GM23338 (cell line): ENCODE measurements at regions not wholly inside any gene's neighbourhood (a gene's known extent, or its start where the extent isn't known, plus 50 kb on each side); places are given as distances from the start of the nearest gene placed in this dataset.

ENCODE experiments used
- ATAC-seq: fragments of 200-7000 bp; cut with Tn5 transposase; 3 replicates; pipeline ENCODE4 v1.9.1; 2020
- DNase-seq: peaks from one replicate; pipeline ENCODE4 v3.0.0-alpha.2; 2015; ENCODE audit warnings: low spot score
- H2AFZ ChIP-seq: fragments of 200-600 bp; sonication (generic); 2 replicates; pipeline ENCODE4 v1.8.0; 2016; ENCODE audit warnings: antibody characterized with exemption, mild to moderate bottlenecking, moderate library complexity
- H3F3A ChIP-seq: fragments of 200-600 bp; sonication (generic); replicated peaks from 2 replicates; pipeline ENCODE4 v1.8.0; 2017; ENCODE audit warnings: antibody characterized with exemption, mixed run types, low read depth
- H3K27ac ChIP-seq: fragments of 200-600 bp; sonication (generic); 2 replicates; pipeline ENCODE4 v1.6.1; 2016; ENCODE audit warnings: low read depth
- H3K27me3 ChIP-seq: fragments of 200-600 bp; sonication (generic); 2 replicates; pipeline ENCODE4 v1.8.0; 2016; ENCODE audit warnings: mild to moderate bottlenecking, mixed run types, moderate library complexity; ENCODE audit not compliant: insufficient read depth
- H3K36me3 ChIP-seq: fragments of 200-600 bp; sonication (generic); 2 replicates; pipeline ENCODE4 v1.8.0; 2016; ENCODE audit warnings: mild to moderate bottlenecking; ENCODE audit not compliant: insufficient read depth
- H3K4me1 ChIP-seq: fragments of 200-600 bp; sonication (generic); 2 replicates; pipeline ENCODE4 v1.8.0; 2016; ENCODE audit warnings: mild to moderate bottlenecking, moderate library complexity; ENCODE audit not compliant: insufficient read depth
- H3K4me2 ChIP-seq: fragments of 200-600 bp; sonication (generic); 2 replicates; pipeline ENCODE4 v1.7.1; 2017; ENCODE audit warnings: mixed run types
- H3K4me3 ChIP-seq: fragments of 200-600 bp; sonication (generic); 2 replicates; pipeline ENCODE4 v1.6.1; 2016; ENCODE audit warnings: mixed run types
- H3K79me2 ChIP-seq: fragments of 200-600 bp; sonication (generic); replicated peaks from 2 replicates; pipeline ENCODE4 v1.8.0; 2017; ENCODE audit warnings: mild to moderate bottlenecking; ENCODE audit not compliant: insufficient read depth
- H3K9me2 ChIP-seq: fragments of 200-600 bp; sonication (generic); 2 replicates; pipeline ENCODE4 v1.8.0; 2017; ENCODE audit not compliant: insufficient read depth
- H4K20me1 ChIP-seq: fragments of 200-600 bp; sonication (generic); replicated peaks from 2 replicates; pipeline ENCODE4 v1.8.0; 2017; ENCODE audit warnings: mild to moderate bottlenecking; ENCODE audit not compliant: insufficient read depth
- H3K27ac Mint-ChIP-seq: 2 replicates; pipeline ENCODE4 v1.8.0; 2020; ENCODE audit warnings: inconsistent platforms, mild to moderate bottlenecking, moderate library complexity, mixed read lengths
- H3K27me3 Mint-ChIP-seq: 3 replicates; pipeline ENCODE4 v1.8.0; 2022; ENCODE audit warnings: low read depth, mild to moderate bottlenecking, moderate library complexity, mixed read lengths, inconsistent platforms; ENCODE audit not compliant: insufficient read depth, poor library complexity
- H3K36me3 Mint-ChIP-seq: 3 replicates; pipeline ENCODE4 v1.8.0; 2021; ENCODE audit warnings: low read depth, mild to moderate bottlenecking, inconsistent platforms, moderate library complexity, mixed read lengths
- H3K4me1 Mint-ChIP-seq: 3 replicates; pipeline ENCODE4 v1.8.0; 2020; ENCODE audit warnings: mild to moderate bottlenecking, inconsistent platforms, mixed read lengths
- H3K4me3 Mint-ChIP-seq: 3 replicates; pipeline ENCODE4 v1.8.0; 2021; ENCODE audit warnings: moderate library complexity, mild to moderate bottlenecking, inconsistent platforms, mixed read lengths
- H3K9me3 Mint-ChIP-seq: 3 replicates; pipeline ENCODE4 v1.8.0; 2020; ENCODE audit warnings: moderate library complexity, mild to moderate bottlenecking, inconsistent platforms, mixed read lengths
- CREB1 ChIP-seq: fragments of 250-450 bp; sonication (Bioruptor Pico); IDR thresholded peaks from 2 replicates; pipeline ENCODE4 v1.5.0; 2020; ENCODE audit warnings: low read depth, mild to moderate bottlenecking, moderate library complexity
- EZH2 ChIP-seq: fragments of 200-600 bp; sonication (generic); IDR thresholded peaks from one replicate; pipeline ENCODE4 v1.8.0; 2017; ENCODE audit warnings: antibody characterized with exemption, mild to moderate bottlenecking, low read depth; ENCODE audit not compliant: unreplicated experiment
- EZH2phosphoT487 ChIP-seq: fragments of 200-600 bp; sonication (generic); IDR thresholded peaks from one replicate; pipeline ENCODE4 v1.8.1; 2018; ENCODE audit warnings: antibody characterized with exemption; ENCODE audit not compliant: unreplicated experiment
- JUNB ChIP-seq: IDR thresholded peaks from one replicate; pipeline ENCODE4 v1.6.1; 2016; ENCODE audit warnings: antibody characterized with exemption; ENCODE audit not compliant: unreplicated experiment
- NANOG ChIP-seq: IDR thresholded peaks from 2 replicates; pipeline ENCODE4 v1.6.1; 2016; ENCODE audit warnings: antibody characterized with exemption, borderline replicate concordance
- POLR2AphosphoS5 ChIP-seq: IDR thresholded peaks from 2 replicates; pipeline ENCODE4 v1.6.1; 2016; ENCODE audit warnings: antibody characterized with exemption, low read depth
- REST ChIP-seq: IDR thresholded peaks from one replicate; pipeline ENCODE4 v1.6.1; 2018; ENCODE audit warnings: antibody characterized with exemption; ENCODE audit not compliant: unreplicated experiment
- STAT1 ChIP-seq: IDR thresholded peaks from one replicate; pipeline ENCODE4 v1.6.1; 2016; ENCODE audit warnings: antibody characterized with exemption; ENCODE audit not compliant: unreplicated experiment
- ZNF114 ChIP-seq: fragments of 250-450 bp; sonication (Bioruptor Pico); IDR thresholded peaks from 2 replicates; pipeline ENCODE4 v1.5.0; 2020; ENCODE audit warnings: mild to moderate bottlenecking, moderate library complexity
- ZNF331 ChIP-seq: fragments of 250-450 bp; sonication (Bioruptor Pico); IDR thresholded peaks from 2 replicates; pipeline ENCODE4 v1.5.0; 2020; ENCODE audit warnings: low read depth, mild to moderate bottlenecking, moderate library complexity
- ZNF462 ChIP-seq: fragments of 250-450 bp; sonication (Bioruptor Pico); IDR thresholded peaks from 2 replicates; pipeline ENCODE4 v1.5.0; 2020; ENCODE audit warnings: mild to moderate bottlenecking, moderate library complexity
- TF ChIP-seq, protein P1 (sequence below): IDR thresholded peaks from 2 replicates; pipeline ENCODE4 v1.6.1; 2016; ENCODE audit warnings: antibody characterized with exemption
- TF ChIP-seq, protein P2 (sequence below), 2 experiments: fragments of 200-600 bp in 1 of 2; sonication (generic) in 1 of 2; conservative IDR thresholded peaks; 2 replicates each; pipeline versions ENCODE4 v1.5.1 to v1.6.1; 2016 to 2017; ENCODE audit warnings: antibody characterized with exemption in 2 of 2, low read depth in 2 of 2, mild to moderate bottlenecking in 2 of 2, moderate library complexity in 1 of 2

GRCh38 chr2:136295168-136295567, 177.2 kb upstream of the CXCR4 start (continued):
- no peak for TF ChIP-seq EZH2phosphoT487
- TF ChIP-seq NANOG: no peak

- no peak for ATAC-seq
- no peaks in the 10 kb centered on the region for H3K4me1 Mint-ChIP-seq
- H3K4me3 Mint-ChIP-seq: no peak overlapping the region
- H3K27ac ChIP-seq: no peak overlapping the region
- no peak overlapping the region for H2AFZ ChIP-seq
- no peak overlapping the region for H3K27ac Mint-ChIP-seq
- no peaks in the 10 kb centered on the region for H4K20me1 ChIP-seq
- no peaks in the 10 kb centered on the region for H3F3A ChIP-seq
- no peaks in the 10 kb centered on the region for H3K9me2 ChIP-seq
- no peaks in the 10 kb centered on the region for H3K27me3 ChIP-seq
- TF ChIP-seq ZNF462 (CRISPR knock-in tag): no peak
- no peak for TF ChIP-seq REST
- TF ChIP-seq EZH2phosphoT487: no peak
- no peak for TF ChIP-seq CREB1 (CRISPR knock-in tag)
- TF ChIP-seq, protein P1, sequence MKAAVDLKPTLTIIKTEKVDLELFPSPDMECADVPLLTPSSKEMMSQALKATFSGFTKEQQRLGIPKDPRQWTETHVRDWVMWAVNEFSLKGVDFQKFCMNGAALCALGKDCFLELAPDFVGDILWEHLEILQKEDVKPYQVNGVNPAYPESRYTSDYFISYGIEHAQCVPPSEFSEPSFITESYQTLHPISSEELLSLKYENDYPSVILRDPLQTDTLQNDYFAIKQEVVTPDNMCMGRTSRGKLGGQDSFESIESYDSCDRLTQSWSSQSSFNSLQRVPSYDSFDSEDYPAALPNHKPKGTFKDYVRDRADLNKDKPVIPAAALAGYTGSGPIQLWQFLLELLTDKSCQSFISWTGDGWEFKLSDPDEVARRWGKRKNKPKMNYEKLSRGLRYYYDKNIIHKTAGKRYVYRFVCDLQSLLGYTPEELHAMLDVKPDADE: no peak
- TF ChIP-seq, protein P2, sequence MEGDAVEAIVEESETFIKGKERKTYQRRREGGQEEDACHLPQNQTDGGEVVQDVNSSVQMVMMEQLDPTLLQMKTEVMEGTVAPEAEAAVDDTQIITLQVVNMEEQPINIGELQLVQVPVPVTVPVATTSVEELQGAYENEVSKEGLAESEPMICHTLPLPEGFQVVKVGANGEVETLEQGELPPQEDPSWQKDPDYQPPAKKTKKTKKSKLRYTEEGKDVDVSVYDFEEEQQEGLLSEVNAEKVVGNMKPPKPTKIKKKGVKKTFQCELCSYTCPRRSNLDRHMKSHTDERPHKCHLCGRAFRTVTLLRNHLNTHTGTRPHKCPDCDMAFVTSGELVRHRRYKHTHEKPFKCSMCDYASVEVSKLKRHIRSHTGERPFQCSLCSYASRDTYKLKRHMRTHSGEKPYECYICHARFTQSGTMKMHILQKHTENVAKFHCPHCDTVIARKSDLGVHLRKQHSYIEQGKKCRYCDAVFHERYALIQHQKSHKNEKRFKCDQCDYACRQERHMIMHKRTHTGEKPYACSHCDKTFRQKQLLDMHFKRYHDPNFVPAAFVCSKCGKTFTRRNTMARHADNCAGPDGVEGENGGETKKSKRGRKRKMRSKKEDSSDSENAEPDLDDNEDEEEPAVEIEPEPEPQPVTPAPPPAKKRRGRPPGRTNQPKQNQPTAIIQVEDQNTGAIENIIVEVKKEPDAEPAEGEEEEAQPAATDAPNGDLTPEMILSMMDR (conservative IDR thresholded peaks at IDR 0.05; ENCODE audit: low read depth in 2 of 2): no peak
- no peak for TF ChIP-seq STAT1
- no peak for TF ChIP-seq ZNF114 (CRISPR knock-in tag)
- TF ChIP-seq NANOG: no peak
- no peak for TF ChIP-seq EZH2
- TF ChIP-seq POLR2AphosphoS5: no peak
- no peak for TF ChIP-seq JUNB
- no peak for TF ChIP-seq ZNF331 (CRISPR knock-in tag)
- H3K4me1 ChIP-seq: no peaks in the 10 kb centered on the region
- no peaks in the 10 kb centered on the region for H3K36me3 ChIP-seq
- H3K9me3 Mint-ChIP-seq: no peaks in the 10 kb centered on the region; the same call in 2 of the 3 replicates
- no peaks in the 10 kb centered on the region for H3K27me3 Mint-ChIP-seq
- H3K4me2 ChIP-seq: no peak overlapping the region
- no peaks in the 10 kb centered on the region for H3K79me2 ChIP-seq
- H3K36me3 Mint-ChIP-seq: no peaks in the 10 kb centered on the region
- H3K4me3 ChIP-seq: no peak overlapping the region
- DNase-seq: no peak
Measured at GRCh38 chr2:136291871-136292270, 173.9 kb upstream of the CXCR4 start.
